ENCODE measurements at regions not wholly inside any gene's neighbourhood (a gene's known extent, or its start where the extent isn't known, plus 50 kb on each side); places are given as distances from the start of the nearest gene placed in this dataset.

DNA sequence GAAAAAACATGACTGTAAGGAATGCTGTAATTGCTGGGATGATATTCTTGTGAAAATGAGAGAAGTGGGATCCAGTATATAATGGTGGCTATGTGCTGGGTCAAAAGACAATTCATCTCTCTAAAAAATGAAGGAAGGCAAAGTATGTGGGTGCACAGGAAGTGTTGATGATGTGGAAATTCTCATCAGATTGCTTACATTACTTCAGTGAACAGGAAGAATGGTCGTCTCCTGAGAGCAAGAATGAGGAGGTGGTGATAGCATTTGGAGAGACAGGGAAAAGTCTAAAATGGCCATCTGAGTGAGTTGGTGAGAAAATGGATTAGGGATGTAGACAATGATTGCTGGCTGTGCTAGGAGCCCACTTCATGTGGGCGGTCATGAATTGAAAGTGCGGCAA is 253.5 kb upstream of the NREP start:
- Histone ChIP-seq H3K79me2 (ENCODE audit: low read length) (no peaks in the 10 kb centered on the region), H3K9me3 (ENCODE audit: low read length) (no peaks in the 10 kb centered on the region), H4K20me1 (ENCODE audit: low read length) (no peaks in the 10 kb centered on the region), H2AFZ (ENCODE audit: low read length) (no peak overlapping the region), H3K4me2 (ENCODE audit: low read length) (no peak overlapping the region), H3K4me1 (ENCODE audit: insufficient read depth, low read length) (peaks cover 22% of the 10 kb centered on the region), H3K9me2 (replicated peaks; ENCODE audit: low read length) (no peaks in the 10 kb centered on the region), H3K27me3 (ENCODE audit: low read length) (no peaks in the 10 kb centered on the region), H3F3A (ENCODE audit: low read length, unreplicated experiment) (no peaks in the 10 kb centered on the region), H3K4me3 (ENCODE audit: low read length) (no peak overlapping the region), H3K27ac (ENCODE audit: low read length) (no peak overlapping the region), H3K9ac (ENCODE audit: low read length) (no peak overlapping the region), H3K36me3 (ENCODE audit: low read depth, low read length) (no peaks in the 10 kb centered on the region)
- TF ChIP-seq EZH2phosphoT487 (IDR thresholded peaks at IDR 0.05; ENCODE audit: borderline replicate concordance, low read length) (no peak), EZH2 (IDR thresholded peaks at IDR 0.05; ENCODE audit: low read length, unreplicated experiment) (no peak)
- TF ChIP-seq, protein P1, sequence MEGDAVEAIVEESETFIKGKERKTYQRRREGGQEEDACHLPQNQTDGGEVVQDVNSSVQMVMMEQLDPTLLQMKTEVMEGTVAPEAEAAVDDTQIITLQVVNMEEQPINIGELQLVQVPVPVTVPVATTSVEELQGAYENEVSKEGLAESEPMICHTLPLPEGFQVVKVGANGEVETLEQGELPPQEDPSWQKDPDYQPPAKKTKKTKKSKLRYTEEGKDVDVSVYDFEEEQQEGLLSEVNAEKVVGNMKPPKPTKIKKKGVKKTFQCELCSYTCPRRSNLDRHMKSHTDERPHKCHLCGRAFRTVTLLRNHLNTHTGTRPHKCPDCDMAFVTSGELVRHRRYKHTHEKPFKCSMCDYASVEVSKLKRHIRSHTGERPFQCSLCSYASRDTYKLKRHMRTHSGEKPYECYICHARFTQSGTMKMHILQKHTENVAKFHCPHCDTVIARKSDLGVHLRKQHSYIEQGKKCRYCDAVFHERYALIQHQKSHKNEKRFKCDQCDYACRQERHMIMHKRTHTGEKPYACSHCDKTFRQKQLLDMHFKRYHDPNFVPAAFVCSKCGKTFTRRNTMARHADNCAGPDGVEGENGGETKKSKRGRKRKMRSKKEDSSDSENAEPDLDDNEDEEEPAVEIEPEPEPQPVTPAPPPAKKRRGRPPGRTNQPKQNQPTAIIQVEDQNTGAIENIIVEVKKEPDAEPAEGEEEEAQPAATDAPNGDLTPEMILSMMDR (conservative IDR thresholded peaks at IDR 0.05; ENCODE audit: low read depth, low read length) = no peak
- no TSS peak for BruUV-seq (replicated peaks)
- ChIA-PET POLR2A (ENCODE audit: unreplicated experiment) (no interaction called here), CTCF (no interaction called here)
- no peak for DNase-seq
- intact Hi-C loops (cut with micrococcal nuclease) = loop anchor here (5.0 kb wide), 2 partner anchors 153 to 458 kb away; no protein-coding TSS in a partner anchor
- ATAC-seq = no peak

DNA sequence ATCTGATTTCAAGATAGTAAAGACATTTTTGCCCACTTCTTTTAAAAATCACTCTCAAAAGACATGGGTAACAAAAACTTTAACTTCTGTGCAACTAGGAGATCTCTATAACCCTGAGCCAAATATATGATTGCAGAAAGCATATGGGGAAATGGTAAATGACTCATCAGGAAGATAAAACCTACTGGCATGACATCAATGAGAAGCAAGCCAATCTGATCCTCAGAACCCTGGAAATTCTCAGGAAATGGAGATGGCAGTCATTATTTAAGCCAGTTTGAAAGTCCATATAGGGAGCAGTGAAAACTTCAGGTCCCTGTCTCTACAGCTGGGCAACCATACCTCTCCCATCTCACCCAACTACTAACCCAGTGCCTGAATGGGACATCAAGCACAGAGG is 249.7 kb upstream of the NREP start:
- Histone ChIP-seq H3F3A (ENCODE audit: low read length, unreplicated experiment) (no peaks in the 10 kb centered on the region), H3K27ac (ENCODE audit: low read length) (no peak overlapping the region), H4K20me1 (ENCODE audit: low read length) (no peaks in the 10 kb centered on the region), H3K4me1 (ENCODE audit: insufficient read depth, low read length) (peaks cover 16% of the 10 kb centered on the region), H3K4me2 (ENCODE audit: low read length) (no peak overlapping the region), H3K9me3 (ENCODE audit: low read length) (no peaks in the 10 kb centered on the region), H3K9me2 (replicated peaks; ENCODE audit: low read length) (no peaks in the 10 kb centered on the region), H3K9ac (ENCODE audit: low read length) (no peak overlapping the region), H3K79me2 (ENCODE audit: low read length) (no peaks in the 10 kb centered on the region), H3K27me3 (ENCODE audit: low read length) (no peaks in the 10 kb centered on the region), H3K36me3 (ENCODE audit: low read depth, low read length) (no peaks in the 10 kb centered on the region), H2AFZ (ENCODE audit: low read length) (no peak overlapping the region), H3K4me3 (ENCODE audit: low read length) (no peak overlapping the region)
- ATAC-seq (peak; percentile 13; the same call in 1 of the 2 replicates), DNase-seq (peak; percentile 39)
- no TSS peak for BruUV-seq (replicated peaks)
- ChIA-PET CTCF (no interaction called here), POLR2A (ENCODE audit: unreplicated experiment) (no interaction called here)
- TF ChIP-seq EZH2phosphoT487 (IDR thresholded peaks at IDR 0.05; ENCODE audit: borderline replicate concordance, low read length) (no peak), EZH2 (IDR thresholded peaks at IDR 0.05; ENCODE audit: low read length, unreplicated experiment) (no peak)
- TF ChIP-seq, protein P1 (conservative IDR thresholded peaks at IDR 0.05; ENCODE audit: low read depth, low read length) = no peak
- intact Hi-C loops (cut with micrococcal nuclease) = no loop called here

DNA sequence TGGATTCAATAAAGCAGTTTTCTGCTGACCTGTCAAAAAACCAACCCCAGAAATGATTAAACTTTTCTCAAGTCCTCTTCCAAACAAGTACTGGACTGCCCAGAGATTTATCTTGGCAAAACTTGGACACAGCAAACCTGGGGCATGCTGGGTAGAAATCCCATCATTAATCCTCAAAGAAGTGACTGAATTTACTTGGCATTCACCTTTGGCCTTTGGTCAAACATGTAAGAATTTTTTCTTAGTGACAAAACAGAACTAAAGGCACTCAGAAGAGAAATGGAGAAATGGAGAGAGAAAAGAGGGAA is 248.6 kb upstream of the NREP start:
- ChIA-PET POLR2A (ENCODE audit: unreplicated experiment) (no interaction called here), CTCF (no interaction called here)
- Histone ChIP-seq H3K79me2 (ENCODE audit: low read length) (no peaks in the 10 kb centered on the region), H3K4me2 (ENCODE audit: low read length) (no peak overlapping the region), H2AFZ (ENCODE audit: low read length) (no peak overlapping the region), H3K27ac (ENCODE audit: low read length) (peak overlapping the region; percentile 48), H3K36me3 (ENCODE audit: low read depth, low read length) (no peaks in the 10 kb centered on the region), H3K9ac (ENCODE audit: low read length) (no peak overlapping the region), H3K9me2 (replicated peaks; ENCODE audit: low read length) (no peaks in the 10 kb centered on the region), H3F3A (ENCODE audit: low read length, unreplicated experiment) (no peaks in the 10 kb centered on the region), H3K27me3 (ENCODE audit: low read length) (no peaks in the 10 kb centered on the region), H4K20me1 (ENCODE audit: low read length) (no peaks in the 10 kb centered on the region), H3K4me1 (ENCODE audit: insufficient read depth, low read length) (peaks cover 15% of the 10 kb centered on the region), H3K9me3 (ENCODE audit: low read length) (no peaks in the 10 kb centered on the region), H3K4me3 (ENCODE audit: low read length) (no peak overlapping the region)
- TF ChIP-seq EZH2 (IDR thresholded peaks at IDR 0.05; ENCODE audit: low read length, unreplicated experiment) = no peak
- no peak for TF ChIP-seq EZH2phosphoT487 (IDR thresholded peaks at IDR 0.05; ENCODE audit: borderline replicate concordance, low read length)
- TF ChIP-seq, protein P1 (conservative IDR thresholded peaks at IDR 0.05; ENCODE audit: low read depth, low read length) = no peak
- intact Hi-C loops (cut with micrococcal nuclease) = no loop called here
- BruUV-seq (replicated peaks) = no TSS peak
- ATAC-seq (no peak), DNase-seq (peak; percentile 40)
